SK-N-SH treated with all-trans-retinoic acid at 6 μM for 48 hours (cell line): ENCODE measurements at regions not wholly inside any gene's neighbourhood (a gene's known extent, or its start where the extent isn't known, plus 50 kb on each side); places are given as distances from the start of the nearest gene placed in this dataset.

ENCODE experiments used
- ATAC-seq: fragments of 200-7000 bp; cut with Tn5 transposase; 3 replicates; pipeline ENCODE4 v1.9.1; 2020; ENCODE audit warnings: mild to moderate bottlenecking, moderate library complexity
- ARNTL ChIP-seq: fragments of 450-650 bp; formaldehyde crosslinking; IDR thresholded peaks from 2 replicates; pipeline ENCODE4 v1.5.0; 2020; ENCODE audit warnings: low read depth, mild to moderate bottlenecking, moderate library complexity, borderline replicate concordance
- BACH2 ChIP-seq: fragments of 250-450 bp; sonication (Bioruptor Pico); IDR thresholded peaks from 2 replicates; pipeline ENCODE4 v1.9.0; 2021; ENCODE audit warnings: mild to moderate bottlenecking, borderline replicate concordance
- CSRNP3 ChIP-seq: fragments of 250-450 bp; sonication (Bioruptor Pico); IDR thresholded peaks from 2 replicates; pipeline ENCODE4 v1.5.1; 2021; ENCODE audit warnings: mild to moderate bottlenecking, moderate library complexity
- ESRRG ChIP-seq: fragments of 250-450 bp; sonication (Bioruptor Pico); IDR thresholded peaks from 2 replicates; pipeline ENCODE4 v1.6.1; 2021; ENCODE audit warnings: mild to moderate bottlenecking
- GLIS3 ChIP-seq: fragments of 250-450 bp; sonication (Bioruptor Pico); IDR thresholded peaks from 2 replicates; pipeline ENCODE4 v1.5.0; 2020; ENCODE audit warnings: mild to moderate bottlenecking, moderate library complexity
- ISL1 ChIP-seq: fragments of 250-450 bp; sonication (Bioruptor Pico); IDR thresholded peaks from 2 replicates; pipeline ENCODE4 v2.1.2; 2022; ENCODE audit warnings: mild to moderate bottlenecking, moderate library complexity
- OSR1 ChIP-seq: fragments of 250-450 bp; sonication (Bioruptor Pico); IDR thresholded peaks from 2 replicates; pipeline ENCODE4 v1.8.0; 2022; ENCODE audit warnings: moderate library complexity, mild to moderate bottlenecking, inconsistent platforms
- PATZ1 ChIP-seq: fragments of 250-450 bp; sonication (Bioruptor Pico); IDR thresholded peaks from 2 replicates; pipeline ENCODE4 v1.8.0; 2020; ENCODE audit warnings: mild to moderate bottlenecking, moderate library complexity, borderline replicate concordance
- POU6F1 ChIP-seq: fragments of 250-450 bp; sonication (Bioruptor Pico); IDR thresholded peaks from 2 replicates; pipeline ENCODE4 v1.8.0; 2021; ENCODE audit warnings: low read depth, mild to moderate bottlenecking, moderate library complexity, borderline replicate concordance
- PPARA ChIP-seq: fragments of 250-450 bp; sonication (Bioruptor Pico); IDR thresholded peaks from 2 replicates; pipeline ENCODE4 v1.5.0; 2020; ENCODE audit warnings: mild to moderate bottlenecking, borderline replicate concordance
- RARB ChIP-seq: fragments of 250-450 bp; sonication (Bioruptor Pico); IDR thresholded peaks from 2 replicates; pipeline ENCODE4 v1.8.0; 2021; ENCODE audit warnings: mild to moderate bottlenecking, moderate library complexity
- SNAI2 ChIP-seq: fragments of 250-450 bp; sonication (Bioruptor Pico); IDR thresholded peaks from 2 replicates; pipeline ENCODE4 v1.5.0; 2020; ENCODE audit warnings: mild to moderate bottlenecking, moderate library complexity
- TOX ChIP-seq: fragments of 250-450 bp; sonication (Bioruptor Pico); IDR thresholded peaks from 2 replicates; pipeline ENCODE4 v1.8.0; 2021; ENCODE audit warnings: mild to moderate bottlenecking, moderate library complexity, borderline replicate concordance
- TSHZ2 ChIP-seq: fragments of 250-450 bp; sonication (Bioruptor Pico); IDR thresholded peaks from 2 replicates; pipeline ENCODE4 v1.5.0; 2020; ENCODE audit warnings: mild to moderate bottlenecking, moderate library complexity
- ZC3H10 ChIP-seq: fragments of 250-450 bp; sonication (Bioruptor Pico); IDR thresholded peaks from 2 replicates; pipeline ENCODE4 v1.5.1; 2021; ENCODE audit warnings: mild to moderate bottlenecking, moderate library complexity
- ZFP3 ChIP-seq: fragments of 250-450 bp; sonication (Bioruptor Pico); IDR thresholded peaks from 2 replicates; pipeline ENCODE4 v1.5.0; 2020; ENCODE audit warnings: mild to moderate bottlenecking, moderate library complexity
- ZNF565 ChIP-seq: fragments of 450-650 bp; formaldehyde crosslinking; conservative IDR thresholded peaks from 2 replicates; pipeline ENCODE4 v1.5.0; 2020; ENCODE audit warnings: low read depth, mild to moderate bottlenecking, moderate library complexity
- ZNF70 ChIP-seq: fragments of 450-650 bp; formaldehyde crosslinking; IDR thresholded peaks from 2 replicates; pipeline ENCODE4 v1.5.0; 2020; ENCODE audit warnings: mild to moderate bottlenecking, moderate library complexity
- ZNF8 ChIP-seq: fragments of 450-650 bp; formaldehyde crosslinking; IDR thresholded peaks from 2 replicates; pipeline ENCODE4 v1.5.0; 2020; ENCODE audit warnings: mild to moderate bottlenecking, moderate library complexity

- no peak for TF ChIP-seq TSHZ2
Measured at GRCh38 chr3:132202586-132202985, 114.6 kb upstream of the ACP3 start (continued).

GRCh38 chr3:132203889-132204596 is 113.2 kb upstream of the ACP3 start:
- TF ChIP-seq ISL1, result no peak
- no peak for TF ChIP-seq ESRRG (CRISPR knock-in tag)
- TF ChIP-seq PATZ1, result no peak
- TF ChIP-seq RARB, result no peak
- no peak for TF ChIP-seq ZFP3 (CRISPR knock-in tag)
- no peak for TF ChIP-seq POU6F1
- no peak for TF ChIP-seq GLIS3 (CRISPR knock-in tag)
- no peak for TF ChIP-seq ZNF70 (CRISPR knock-in tag)
- TF ChIP-seq TOX, result no peak
- no peak for TF ChIP-seq TSHZ2
- TF ChIP-seq PPARA, result no peak
- TF ChIP-seq ZNF565 (CRISPR knock-in tag), result no peak
- no peak for TF ChIP-seq OSR1 (CRISPR knock-in tag)
- TF ChIP-seq SNAI2 (CRISPR knock-in tag), result no peak
- TF ChIP-seq ZC3H10, result no peak
- TF ChIP-seq ZNF8 (CRISPR knock-in tag), result no peak
- TF ChIP-seq BACH2, result no peak
- TF ChIP-seq ARNTL (CRISPR knock-in tag), result no peak
- TF ChIP-seq, all 23 proteins: peak for 0
- no peak for ATAC-seq

GRCh38 chr3:132205609-132206008 is 111.6 kb upstream of the ACP3 start:
- no peak for ATAC-seq
- no peak for TF ChIP-seq ZNF70 (CRISPR knock-in tag)
- TF ChIP-seq PATZ1, result no peak
- no peak for TF ChIP-seq ZFP3 (CRISPR knock-in tag)
- TF ChIP-seq CSRNP3 (CRISPR knock-in tag), result no peak
- TF ChIP-seq TSHZ2, result no peak
- no peak for TF ChIP-seq BACH2
- no peak for TF ChIP-seq POU6F1
- TF ChIP-seq TOX, result no peak
- no peak for TF ChIP-seq ISL1
